Femur (tissue), 1 donor: ENCODE measurements at regions not wholly inside any gene's neighbourhood (a gene's known extent, or its start where the extent isn't known, plus 50 kb on each side); places are given as distances from the start of the nearest gene placed in this dataset.
"Not testable (repeated sequence)": the region's sequence is repeated elsewhere in the genome, so short reads cannot be mapped to it uniquely, and the experiment has no call there.

Source experiments
- DNase-seq: peaks from one replicate; pipeline ENCODE4 v3.0.0-alpha.2; 2017

DNA sequence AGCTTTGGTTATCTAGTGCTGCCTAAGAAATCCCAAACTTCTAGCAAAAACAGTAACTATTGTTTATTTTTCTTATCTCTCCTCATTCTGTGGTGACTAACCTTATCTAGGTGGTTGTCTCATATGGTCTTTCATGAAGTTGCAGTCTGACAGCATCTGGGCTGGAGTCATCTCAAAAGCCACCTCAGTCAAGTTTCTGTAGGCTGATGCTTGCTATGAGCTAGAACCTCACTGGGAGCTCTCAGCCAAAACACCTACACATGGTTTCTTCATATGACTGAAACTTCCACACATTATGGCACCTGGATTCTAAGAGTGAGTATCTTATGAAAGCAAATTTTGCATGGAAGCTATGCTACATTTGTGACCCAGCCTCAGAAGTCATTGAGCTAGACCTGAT, 596.4 kb upstream of the VRK2 start:
- no peak for DNase-seq

DNA sequence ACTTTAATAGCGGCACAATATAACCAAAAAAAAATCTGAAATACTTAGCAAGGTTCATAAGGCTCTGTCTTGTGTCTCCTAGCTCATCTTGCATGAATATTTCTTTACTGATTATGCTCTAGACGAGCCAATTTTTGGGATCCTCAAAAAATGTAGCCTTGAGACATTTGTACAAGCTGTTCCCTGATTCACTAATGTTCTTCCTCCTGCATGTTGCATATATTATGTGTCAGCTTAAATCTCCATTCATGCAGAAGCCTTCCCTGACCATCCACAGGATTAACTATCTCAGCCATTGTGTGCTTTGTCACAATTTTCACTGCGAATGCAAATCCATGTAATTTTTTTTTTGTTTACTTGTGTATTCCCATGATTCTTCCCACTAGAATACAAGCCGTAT, 594.0 kb upstream of the VRK2 start:
- DNase-seq, result no peak

DNA sequence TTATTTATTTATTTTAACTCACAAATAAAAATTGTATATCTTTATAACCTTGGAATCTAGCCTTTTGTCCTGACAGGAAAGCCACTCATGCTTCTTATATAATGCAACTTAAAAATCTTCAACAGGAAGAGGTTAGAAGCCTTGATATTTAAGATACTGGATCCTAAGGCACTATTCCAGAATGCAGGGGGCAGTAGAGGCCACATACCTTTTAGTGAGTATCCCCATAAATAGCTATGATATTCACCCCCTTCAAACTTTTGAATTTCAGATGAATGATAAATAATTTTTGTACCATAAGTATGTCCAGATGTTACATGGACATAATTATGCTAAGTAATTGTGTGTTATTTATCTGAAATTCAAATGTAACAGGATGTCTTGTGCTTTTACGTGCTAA, 592.7 kb upstream of the VRK2 start:
- DNase-seq, result no peak

DNA sequence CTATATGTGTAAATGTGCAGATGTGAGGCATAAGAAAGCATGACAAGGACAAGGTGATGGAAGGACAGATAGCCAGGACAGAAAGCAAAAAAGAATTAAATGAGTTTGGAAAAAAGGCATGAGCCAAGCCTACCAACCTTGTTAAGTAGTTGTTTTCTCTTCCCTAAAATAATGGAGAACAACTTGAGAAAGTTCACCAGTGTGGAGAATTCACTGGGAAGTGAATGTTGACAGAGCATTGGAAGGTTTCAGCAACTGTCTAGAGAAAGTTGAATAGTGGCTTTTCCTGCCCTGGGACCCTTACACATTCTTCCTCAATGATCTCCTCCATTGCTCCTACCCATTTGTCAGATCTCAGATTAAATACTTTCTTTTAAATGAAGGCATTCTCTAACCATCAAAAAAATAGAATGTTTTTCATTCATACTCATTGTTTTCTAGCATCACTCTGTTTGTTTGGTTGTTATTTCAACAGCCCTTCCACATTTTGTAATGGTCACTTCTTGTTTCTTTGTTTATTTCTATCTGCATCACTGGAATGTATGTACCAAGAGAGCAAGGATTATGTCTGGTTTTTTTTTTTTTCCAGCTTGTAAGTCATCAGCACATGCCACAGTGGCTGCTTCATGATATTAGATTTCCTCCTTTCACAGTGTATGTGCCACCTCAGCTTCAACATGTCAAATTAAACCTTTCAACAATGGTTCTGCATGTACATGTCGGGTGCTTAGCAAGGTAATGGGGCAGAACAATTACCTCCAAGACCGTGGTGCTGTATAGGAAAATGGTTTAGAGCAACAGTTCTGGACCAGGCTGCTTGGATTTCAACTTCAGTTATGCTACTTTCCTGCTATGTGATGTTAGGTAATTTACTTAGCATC, 586.0 kb upstream of the VRK2 start:
- no peak for DNase-seq

DNA sequence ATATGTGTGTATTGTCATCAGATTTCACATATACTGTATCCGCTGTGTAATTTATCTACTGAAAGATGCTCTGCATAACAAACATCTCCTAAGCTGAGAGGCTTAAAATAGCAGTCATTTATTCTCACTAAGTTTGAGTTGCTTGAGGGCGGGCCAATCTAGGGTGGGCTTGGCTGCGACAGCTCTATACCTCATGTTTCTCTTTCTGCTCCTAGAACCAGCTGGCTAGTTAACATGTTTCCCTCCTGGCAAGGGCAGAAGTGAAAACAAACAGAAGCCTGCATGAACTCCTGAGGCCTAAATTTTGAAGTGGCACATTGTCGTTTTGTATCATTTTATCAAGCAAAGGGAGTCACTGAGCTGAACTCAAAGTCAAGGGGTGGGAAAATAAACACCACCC, 585.0 kb upstream of the VRK2 start:
- no peak for DNase-seq

DNA sequence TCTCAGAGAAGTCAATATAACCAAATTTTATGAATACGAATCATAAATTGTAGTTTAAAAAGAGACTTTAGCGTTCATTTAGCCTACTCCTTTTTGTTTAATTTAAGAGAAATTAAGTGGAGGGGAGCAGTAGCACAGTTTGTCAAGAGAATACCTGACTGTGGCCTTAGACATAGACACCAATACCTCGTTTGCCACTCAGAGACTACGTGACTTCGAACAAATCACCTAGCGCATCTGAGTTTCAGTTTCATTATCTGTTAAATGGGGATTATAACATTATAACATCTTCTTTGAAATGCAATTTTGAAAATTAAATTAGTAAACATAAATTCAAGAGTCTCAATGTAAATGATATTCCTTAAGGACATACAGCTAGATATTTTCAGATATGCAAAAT, 581.5 kb upstream of the VRK2 start:
- DNase-seq, result no peak

DNA sequence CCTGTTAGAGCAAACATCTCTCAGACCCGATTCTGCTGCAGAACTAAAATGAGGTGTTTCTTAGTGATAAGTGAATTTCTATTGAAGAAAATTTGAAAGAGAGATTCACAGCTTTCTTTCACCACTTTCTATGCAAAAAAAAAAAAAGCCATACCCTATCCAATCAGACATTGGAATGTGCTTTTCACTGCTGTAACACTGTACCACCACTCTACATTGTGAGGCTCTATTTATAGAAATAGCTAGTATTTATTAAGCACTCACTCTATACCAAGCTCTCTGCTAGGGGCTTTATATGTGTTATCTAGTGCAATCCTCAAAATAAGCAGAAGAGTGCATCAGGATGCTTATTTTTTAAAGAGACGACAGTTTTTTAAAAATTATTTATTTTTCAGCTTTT, 580.6 kb upstream of the VRK2 start:
- no peak for DNase-seq

DNA sequence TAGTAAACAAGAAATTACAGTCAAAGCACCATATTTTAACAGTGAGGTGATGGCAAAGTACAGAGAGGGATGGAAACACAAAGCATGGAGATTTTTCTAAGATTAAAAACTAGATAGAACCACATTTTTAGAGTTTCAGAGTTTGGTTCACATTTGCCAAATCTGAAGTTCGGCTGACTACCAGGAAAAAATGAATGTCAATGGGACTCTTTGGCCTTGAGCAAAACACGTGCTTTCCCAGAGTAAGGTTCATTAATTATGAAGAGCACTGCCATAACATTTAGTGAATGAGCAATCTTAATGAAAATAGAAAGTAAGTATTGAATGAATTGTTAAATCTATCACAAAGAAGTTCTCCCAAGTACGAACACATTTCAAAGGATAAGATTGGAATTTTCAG, 571.2 kb upstream of the VRK2 start:
- no peak for DNase-seq

DNA sequence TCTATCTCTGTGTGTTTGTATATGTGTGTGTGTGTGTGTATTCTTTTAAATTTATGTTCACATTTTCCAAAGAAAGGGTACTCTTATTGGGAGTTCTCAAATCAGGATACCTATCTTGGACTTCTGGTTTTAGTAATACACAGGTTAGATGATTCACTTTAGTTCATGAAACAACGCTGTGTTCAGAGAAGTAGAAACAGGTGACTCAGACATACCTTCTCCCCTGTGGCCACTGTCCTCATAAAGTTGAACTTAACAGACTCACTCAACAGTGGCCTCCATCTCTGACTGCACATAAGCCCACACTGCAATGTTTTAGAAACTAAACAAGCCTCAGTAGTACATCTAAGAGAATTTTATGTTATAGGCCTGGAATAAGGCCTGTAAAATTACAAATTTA, 566.6 kb upstream of the VRK2 start:
- no peak for DNase-seq

DNA sequence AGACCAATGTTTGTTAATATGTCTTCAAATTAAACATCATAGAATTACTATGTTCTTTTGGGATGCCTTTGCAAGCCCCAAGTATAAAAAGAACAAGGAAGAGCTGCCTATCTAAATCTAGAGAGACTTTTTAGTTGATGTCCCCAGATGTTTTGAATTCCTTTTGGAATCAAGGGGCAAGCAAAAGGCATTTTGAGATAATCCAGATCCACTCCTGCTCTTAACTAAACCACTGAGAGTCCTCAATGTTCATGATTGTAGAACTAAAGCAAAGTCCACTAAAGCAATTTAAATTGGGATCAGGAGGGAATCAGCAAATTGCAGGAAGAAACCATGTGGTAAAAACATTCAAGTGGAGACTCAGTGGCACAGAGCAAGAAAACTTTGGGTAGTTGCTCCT, 558.5 kb upstream of the VRK2 start:
- DNase-seq, result no peak

DNA sequence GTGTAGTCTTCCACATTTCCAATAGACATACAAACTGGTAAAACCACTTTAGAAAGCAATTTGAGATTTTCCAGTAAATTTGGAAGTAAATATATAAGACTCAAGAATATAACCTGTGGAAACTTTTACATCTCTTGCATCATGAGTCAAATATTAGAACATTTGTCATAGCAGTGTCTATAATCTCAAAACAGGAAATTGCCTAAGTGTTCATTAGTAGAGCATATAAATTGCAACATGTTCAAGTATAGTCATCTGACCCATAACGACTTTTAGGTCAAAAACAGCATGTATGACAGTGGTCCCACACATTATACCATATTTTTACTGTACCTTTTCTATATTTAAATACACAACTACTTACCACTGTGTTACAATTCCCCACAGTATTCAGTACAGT, 555.9 kb upstream of the VRK2 start:
- no peak for DNase-seq

DNA sequence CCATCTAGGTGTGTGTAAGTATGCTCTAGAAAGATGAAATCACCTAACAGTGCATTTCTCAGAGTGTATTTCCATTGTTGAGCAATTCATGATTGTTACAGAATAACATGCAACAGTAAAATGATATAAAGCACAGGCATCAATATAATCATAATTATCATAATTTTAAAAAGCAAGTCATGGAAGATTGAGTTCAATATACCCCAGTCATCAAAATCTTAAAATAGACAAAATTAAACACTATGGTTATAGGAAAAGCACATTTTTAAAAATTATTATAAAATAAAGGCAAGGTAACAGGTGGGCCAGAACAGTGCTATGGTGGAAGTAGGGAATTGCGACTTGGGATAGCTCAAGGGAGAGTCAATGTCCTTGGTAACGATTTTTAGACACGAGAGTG, 555.4 kb upstream of the VRK2 start:
- no peak for DNase-seq

DNA sequence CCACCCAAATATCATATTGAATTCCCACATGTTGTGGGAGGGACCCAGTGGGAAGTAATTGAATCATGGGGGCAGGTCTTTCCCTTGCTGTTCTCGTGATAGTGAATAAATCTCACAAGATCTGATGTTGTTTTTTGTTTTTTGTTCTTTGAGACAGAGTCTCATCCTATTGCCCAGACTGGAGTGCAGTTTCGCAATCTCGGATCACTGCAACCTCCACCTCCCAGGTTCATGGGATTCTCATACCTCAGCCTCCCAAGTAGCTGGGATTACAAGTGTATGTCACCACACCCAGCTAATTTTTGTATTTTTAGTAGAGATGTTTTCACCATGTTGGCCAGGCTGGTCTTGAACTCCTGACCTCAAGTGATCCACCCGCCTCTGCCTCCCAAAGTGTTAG, 552.6 kb upstream of the VRK2 start:
- DNase-seq, result not testable (repeated sequence)

DNA sequence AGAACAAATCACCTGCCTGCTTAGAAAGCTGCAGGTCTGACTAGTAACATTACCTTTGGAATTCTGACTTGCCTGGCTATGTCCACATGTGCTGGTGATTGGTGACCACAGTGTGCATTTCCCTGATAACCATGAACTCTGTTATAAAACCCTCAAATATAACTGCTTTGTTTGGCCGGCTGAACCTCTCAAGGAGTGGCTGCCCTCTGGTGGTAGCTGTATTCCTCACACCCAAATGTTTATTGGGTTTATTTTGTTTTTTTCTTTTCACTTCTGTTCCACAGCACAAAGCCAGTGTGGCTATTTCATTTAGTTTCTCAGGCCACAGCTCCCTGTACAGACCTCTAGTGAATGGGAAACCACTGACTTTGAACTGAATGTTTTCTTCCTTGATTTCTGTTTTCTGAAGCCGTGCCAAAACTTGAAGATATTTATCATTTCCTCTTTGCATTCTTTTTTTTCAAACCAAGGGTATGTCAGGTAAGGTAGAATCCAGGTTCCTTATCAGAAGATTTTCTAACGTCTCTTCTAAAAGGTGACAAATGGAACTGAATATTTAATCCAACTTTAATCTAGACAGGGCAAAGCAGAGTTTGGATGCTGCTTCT, 549.0 kb upstream of the VRK2 start:
- peak; percentile 40 for DNase-seq

DNA sequence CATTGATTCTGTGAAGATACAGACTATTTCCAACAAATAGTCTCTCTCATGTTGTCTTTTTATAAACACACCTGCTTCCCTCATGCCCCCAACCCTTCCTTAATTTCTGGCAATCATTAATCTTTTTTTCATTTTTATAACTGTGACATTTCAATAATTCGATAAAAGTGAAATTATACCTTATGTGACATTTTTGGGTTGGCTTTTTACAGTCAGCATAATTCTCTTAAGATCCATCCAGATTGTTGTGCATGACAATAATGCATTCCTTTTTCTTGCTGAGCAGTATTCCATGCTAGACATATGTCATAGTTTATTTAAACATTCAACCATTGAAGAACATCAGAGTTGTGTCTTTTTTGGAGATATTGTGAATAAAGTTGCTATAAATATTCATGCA, 541.8 kb upstream of the VRK2 start:
- DNase-seq, result no peak

DNA sequence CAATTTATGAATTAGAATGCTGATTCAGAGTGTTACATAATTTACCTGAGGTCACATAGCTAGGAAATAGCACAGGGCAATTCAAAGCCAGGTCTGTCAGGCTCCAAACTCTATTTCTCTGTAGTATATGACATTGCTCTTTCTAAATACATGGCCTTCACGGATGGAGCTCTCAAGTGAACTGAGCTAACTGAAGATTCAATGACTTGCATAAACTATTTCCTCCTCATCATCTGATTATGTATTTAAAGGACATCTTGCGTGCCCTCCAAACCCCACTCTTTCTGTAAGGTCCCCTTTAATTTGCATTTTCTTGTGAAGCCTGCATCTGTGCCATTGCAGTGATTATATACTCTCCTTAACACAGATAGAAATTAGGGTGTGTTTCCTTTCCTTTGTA, 537.4 kb upstream of the VRK2 start:
- DNase-seq, result no peak

DNA sequence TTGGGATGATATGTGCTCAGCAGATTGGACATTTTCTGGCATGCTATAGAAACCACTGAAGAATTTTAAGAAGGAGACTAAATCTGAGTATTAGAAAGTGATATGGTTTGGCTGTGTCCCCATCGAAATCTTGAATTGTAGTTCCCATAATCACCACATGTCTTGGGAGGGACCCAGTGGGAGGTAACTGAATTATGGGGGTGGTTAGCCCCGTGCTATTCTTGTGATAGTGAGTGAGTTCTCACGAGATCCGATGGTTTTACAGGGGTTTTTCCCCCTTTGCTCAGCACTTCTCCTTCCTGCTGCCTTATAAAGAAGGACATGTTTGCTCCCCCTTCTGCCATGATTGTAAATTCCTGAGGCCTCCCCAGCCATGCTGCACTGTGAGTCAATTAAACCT, 535.9 kb upstream of the VRK2 start:
- DNase-seq, result no peak

DNA sequence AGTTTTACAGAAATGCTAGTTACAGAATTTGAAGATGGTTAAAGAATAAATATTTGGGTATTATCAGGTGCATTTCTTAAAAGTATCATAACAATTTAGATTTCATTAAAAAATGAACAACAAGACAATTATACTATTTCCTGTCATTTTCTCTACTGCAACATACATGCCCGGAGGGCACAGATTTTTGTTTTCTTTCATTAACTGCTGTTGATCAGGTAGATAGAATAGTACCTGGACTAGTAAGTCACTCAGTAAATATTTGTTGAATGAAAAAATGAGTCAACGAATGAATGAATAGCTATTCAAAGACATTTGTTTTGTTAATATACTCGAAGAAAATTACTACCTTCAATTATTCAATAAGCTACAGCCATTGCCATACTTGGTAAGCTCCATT, 531.2 kb upstream of the VRK2 start:
- DNase-seq, result no peak

DNA sequence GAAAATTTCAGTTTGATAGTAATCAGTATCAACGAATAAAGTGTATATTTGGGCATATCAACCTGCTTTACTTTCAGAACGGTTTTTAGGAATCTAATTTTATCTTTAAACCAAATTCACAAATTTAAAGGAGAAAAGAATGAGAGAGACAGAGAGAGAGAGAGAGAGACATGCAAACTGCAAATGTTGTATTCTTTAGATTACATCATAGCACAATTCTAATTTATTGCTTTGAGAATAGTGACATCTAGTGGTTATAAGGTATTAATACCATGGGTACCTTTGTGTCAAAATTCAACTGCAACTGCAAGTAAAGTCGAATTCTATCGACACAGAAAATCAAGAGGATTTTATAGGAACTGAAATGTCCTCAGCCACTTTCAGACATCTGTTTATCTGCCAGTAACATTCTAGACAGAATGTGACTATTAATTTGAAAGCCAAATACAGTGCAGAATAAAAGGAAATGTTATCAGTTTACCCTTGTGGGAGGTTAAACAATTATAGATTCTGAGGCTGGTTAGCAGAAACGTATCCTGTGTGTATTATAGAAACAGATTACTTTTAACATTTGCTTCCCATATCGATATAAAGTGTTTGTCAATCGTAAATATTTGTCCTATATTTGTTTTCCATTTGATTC, 529.8 kb upstream of the VRK2 start:
- no peak for DNase-seq

DNA sequence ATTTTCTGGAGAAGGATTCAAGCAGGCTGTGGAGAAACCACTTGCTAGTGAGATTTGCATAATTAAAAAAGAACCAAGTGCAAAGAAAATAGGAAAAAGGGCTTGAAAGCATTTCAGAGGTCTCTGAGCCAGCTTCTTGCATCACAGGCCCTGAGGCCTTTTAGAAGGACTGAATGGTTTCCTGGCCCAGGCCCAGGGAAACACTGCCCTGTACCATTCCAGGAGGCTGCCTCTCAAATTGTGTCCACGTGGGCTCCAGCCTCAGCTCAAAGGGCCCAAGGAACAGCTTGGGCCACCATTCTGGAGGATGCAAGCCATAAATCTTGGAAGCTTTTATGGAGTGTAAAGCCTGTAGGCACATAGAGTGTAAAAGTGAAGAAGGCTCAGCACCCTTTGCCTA, 523.3 kb upstream of the VRK2 start:
- DNase-seq, result no peak

DNA sequence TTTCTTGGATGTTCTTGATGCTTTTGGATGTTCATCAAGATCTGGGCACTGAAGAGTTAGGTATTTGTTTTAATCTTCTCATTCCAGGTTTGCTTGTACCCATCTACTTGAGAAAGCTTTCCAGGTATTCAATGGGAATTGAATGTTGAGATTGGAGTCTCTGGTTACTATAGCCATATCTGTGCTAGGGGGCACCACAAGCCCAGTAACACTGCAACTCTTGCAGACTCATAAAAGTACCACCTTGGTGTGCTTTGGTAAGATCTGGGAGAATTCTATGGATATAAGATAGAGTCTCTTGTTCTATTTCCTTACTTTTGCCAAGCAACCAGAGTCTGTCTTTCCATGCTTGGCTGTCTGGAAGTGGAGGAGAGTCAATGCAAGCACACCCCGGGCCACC, 518.9 kb upstream of the VRK2 start:
- DNase-seq, result no peak

DNA sequence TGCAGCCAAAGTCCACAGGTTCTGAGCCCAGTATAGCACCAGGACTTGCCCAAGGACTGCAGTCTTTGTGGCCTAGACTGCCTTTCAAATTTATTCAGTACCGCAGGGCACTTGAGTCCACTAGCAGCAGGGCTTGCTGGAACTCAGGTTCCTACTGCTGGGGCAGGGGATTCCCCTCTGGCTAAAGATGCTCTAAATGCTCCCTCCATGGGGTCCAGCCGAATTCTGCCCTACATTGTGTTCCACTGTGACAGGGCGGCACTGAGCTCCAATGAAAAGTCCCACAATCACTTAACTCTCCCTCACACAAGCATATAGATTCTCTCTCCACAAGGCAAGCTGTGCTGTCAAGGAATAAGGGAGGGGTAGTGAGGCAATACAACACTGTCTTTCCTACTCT, 518.1 kb upstream of the VRK2 start:
- DNase-seq, result no peak

DNA sequence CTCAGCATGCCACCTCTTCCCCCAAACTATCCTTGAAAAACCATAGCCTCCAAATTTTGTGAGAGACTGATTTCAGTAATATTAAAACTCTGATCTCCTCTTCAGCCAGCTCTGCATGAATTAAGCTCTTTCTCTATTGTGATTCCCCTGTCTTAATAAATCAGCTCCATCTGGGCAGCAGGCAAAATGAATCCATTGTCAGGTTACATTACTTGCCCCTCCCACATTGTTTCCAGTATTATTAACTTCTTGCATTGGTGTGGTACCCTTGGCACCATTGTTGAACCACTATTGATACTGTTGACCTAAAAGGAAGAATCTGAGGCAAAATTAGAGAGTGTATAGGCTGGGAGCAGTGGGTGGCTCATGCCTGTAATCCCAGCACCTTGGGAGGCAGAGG, 512.2 kb upstream of the VRK2 start:
- no peak for DNase-seq

DNA sequence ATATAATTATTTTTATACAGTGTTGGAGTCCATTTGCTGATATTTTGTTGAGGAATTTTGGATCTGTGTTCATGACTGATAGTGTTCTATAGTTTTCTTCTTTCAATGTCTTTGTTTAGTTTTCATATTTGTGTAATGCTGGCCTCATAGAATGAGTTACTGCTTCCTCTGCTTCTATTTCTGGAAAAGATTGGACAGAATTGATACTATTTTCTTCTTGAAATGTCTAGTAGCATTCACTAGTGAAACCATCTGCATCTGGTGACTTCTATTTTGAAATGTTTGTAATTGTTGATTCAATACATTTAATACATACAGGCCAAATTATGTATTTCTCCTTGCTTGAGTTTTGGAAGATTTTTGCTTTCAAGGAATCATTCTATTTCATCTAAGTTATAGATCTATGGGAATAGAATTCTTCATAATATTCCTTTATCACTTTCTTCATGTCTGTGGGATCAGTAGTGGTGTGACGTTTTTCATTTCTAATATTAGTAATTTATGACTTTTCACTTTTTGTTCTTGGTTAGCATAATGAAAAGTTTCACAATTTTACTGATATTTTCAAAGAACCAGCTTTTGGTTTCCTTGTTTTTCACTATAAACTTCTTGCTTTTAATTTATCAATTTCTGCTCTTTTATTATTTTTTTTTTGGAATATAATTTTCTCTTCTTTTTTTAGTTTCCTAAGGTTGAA, 509.9 kb upstream of the VRK2 start:
- no peak for DNase-seq
